ENCODE measurements at regions not wholly inside any gene's neighbourhood (a gene's known extent, or its start where the extent isn't known, plus 50 kb on each side); places are given as distances from the start of the nearest gene placed in this dataset.
A peak's percentile ranks its signal among the peaks of the same experiment; 100 is the strongest.

DNA sequence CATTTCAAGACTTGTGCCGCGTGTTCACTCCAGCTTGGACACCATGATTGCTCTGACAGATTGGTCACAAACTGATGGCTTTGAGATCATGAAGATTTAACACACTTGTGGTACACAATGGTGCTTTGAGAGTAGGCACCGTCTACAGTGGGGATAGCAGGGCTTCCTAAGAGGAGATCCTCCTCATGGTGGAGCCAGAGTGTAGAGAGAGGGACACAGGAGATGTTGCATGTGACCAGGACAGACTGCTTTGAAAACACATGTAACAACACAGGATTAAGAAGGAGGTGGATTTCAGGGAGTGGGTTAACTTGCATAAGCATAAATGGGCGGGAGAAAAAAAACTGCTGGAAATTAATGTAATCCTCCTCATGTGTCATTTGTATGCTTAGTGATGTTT lies 95.7 kb upstream of the LINC00305 start:
- ATAC-seq (ENCODE audit: low read depth), result no peak
- DNase-seq, result no peak
- H3K36me3 Mint-ChIP-seq, result no peaks in the 10 kb centered on the region
- no peaks in the 10 kb centered on the region for H3K4me1 Mint-ChIP-seq
- H3K27me3 Mint-ChIP-seq, result no peaks in the 10 kb centered on the region
- H3K9me3 Mint-ChIP-seq, result no peaks in the 10 kb centered on the region
- POLR2A ChIA-PET, result no interaction called here
- H3K27ac Mint-ChIP-seq, result no peak overlapping the region
- H3K4me3 Mint-ChIP-seq, result no peak overlapping the region

DNA sequence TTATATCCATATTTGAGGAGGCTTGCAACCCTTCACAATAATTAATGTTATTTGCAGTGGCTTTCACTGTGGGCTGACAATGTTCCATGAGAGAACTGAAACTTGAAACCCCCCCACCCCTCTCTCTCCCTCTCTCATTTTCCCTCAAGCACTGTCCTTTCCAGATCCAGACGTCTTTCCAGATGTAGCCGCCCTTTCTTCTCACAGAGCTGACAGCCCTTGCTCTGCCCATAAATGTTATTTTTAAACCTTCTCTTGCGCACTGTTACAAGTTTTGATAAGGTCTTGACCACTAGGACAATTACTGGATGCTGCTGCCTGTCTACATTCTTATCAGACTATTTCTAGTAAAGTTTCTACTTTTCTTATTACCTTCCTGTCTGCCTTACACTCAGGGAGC lies 91.4 kb upstream of the LINC00305 start:
- H3K4me3 Mint-ChIP-seq, result no peak overlapping the region

DNA sequence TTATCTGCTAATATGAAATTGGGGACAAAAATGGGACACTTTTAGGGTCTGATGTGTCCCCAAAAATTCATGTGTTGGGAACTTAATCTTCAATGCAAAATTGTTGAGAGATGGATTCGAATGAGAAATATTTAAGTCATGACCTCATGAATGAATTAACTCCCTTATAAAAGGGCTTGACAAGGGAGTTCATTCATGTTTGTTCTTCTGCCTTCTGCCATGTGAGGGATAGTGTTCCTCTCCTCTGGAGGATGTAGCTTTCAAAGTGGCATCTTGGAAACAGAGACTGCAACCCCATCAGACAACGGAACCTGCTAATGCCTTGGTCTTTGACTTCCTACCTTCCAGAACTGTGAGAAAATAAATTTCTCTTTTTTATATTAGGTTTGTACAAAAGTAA lies 89.2 kb upstream of the LINC00305 start:
- H3K9me3 Mint-ChIP-seq, result no peaks in the 10 kb centered on the region
- H3K4me1 Mint-ChIP-seq, result no peaks in the 10 kb centered on the region
- no peak overlapping the region for H3K27ac Mint-ChIP-seq
- no peak for ATAC-seq (ENCODE audit: low read depth)
- POLR2A ChIA-PET, result no interaction called here
- no peak overlapping the region for H3K4me3 Mint-ChIP-seq
- H3K36me3 Mint-ChIP-seq, result no peaks in the 10 kb centered on the region
- H3K27me3 Mint-ChIP-seq, result no peaks in the 10 kb centered on the region
- DNase-seq, result no peak

More for the DNA sequence above, 91.4 kb upstream of the LINC00305 start:
- Mint-ChIP-seq H3K9me3 (no peaks in the 10 kb centered on the region), H3K4me1 (no peaks in the 10 kb centered on the region), H3K27me3 (no peaks in the 10 kb centered on the region), H3K27ac (no peak overlapping the region), H3K36me3 (no peaks in the 10 kb centered on the region)
- POLR2A ChIA-PET, result no interaction called here
- DNase-seq (no peak), ATAC-seq (ENCODE audit: low read depth) (no peak)

DNA sequence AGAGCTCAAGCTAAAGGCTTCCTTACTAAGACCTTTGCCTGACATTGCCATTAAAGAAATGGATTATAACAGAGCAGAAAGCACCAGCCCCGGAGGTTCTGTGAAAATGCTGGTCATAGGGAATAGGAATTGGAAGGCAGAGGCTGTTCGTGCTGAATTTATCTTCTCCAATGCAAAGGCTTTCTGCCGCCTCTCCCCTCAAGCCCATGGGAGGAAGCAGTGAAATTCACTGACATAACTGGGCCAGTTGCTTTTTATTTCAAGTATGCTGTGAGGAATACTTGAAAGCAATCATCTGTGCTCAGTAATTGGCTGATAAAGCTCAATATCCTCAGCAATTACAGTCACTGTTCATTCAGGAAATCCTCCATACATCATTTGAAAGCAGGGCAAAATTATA lies 85.4 kb upstream of the LINC00305 start:
- H3K36me3 Mint-ChIP-seq, result no peaks in the 10 kb centered on the region
- ATAC-seq (ENCODE audit: low read depth) (no peak), DNase-seq (no peak)
- H3K27me3 Mint-ChIP-seq, result no peaks in the 10 kb centered on the region
- POLR2A ChIA-PET, result no interaction called here
- H3K9me3 Mint-ChIP-seq, result peaks cover 9% of the 10 kb centered on the region
- no peaks in the 10 kb centered on the region for H3K4me1 Mint-ChIP-seq
- H3K27ac Mint-ChIP-seq, result no peak overlapping the region
- H3K4me3 Mint-ChIP-seq, result no peak overlapping the region

DNA sequence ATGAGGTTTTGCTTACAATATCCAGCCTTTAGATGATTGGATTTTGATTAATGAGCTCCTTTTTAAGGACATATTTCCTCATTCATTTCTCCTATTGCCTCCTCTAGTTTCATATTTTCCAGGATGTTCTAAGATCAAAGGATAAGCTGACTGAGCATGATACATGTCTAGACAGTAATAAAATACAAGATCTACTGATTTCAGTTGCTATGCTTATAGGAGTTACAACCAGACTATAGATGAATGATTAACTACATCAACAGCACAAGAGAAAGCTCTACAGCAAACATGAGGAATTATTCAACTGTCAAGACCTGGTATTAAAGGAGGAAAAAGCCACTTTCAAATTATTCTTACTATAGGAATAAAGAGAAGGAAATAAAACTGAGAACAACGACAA lies 85.0 kb upstream of the LINC00305 start:
- DNase-seq (no peak), ATAC-seq (ENCODE audit: low read depth) (no peak)
- Mint-ChIP-seq H3K9me3 (peaks cover 9% of the 10 kb centered on the region), H3K36me3 (no peaks in the 10 kb centered on the region), H3K4me1 (no peaks in the 10 kb centered on the region), H3K4me3 (no peak overlapping the region), H3K27ac (no peak overlapping the region), H3K27me3 (no peaks in the 10 kb centered on the region)
- POLR2A ChIA-PET, result no interaction called here

DNA sequence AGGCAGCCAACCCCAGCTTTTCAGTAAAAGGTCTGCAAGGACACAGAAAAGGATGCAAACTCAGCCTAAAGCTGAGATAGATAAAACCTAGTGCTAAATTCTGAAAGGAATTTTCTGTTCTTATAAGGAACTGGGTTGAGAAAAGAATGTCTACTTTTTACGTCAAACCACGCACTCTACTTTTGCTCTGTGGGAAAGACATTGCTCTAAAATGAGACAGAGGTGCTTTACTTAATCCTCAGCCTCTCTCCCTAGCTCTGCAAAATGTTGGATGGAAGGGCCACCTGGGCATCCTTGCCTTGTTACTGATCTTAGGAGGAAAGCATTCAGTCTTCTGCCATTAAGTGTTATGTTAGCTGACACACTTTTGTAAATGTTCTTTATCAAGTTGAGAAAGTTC lies 72.1 kb upstream of the LINC00305 start:
- Mint-ChIP-seq H3K27me3 (no peaks in the 10 kb centered on the region), H3K4me3 (no peak overlapping the region), H3K36me3 (no peaks in the 10 kb centered on the region), H3K27ac (no peak overlapping the region), H3K9me3 (no peaks in the 10 kb centered on the region), H3K4me1 (no peaks in the 10 kb centered on the region)
- DNase-seq (no peak), ATAC-seq (ENCODE audit: low read depth) (no peak)
- POLR2A ChIA-PET, result no interaction called here

DNA sequence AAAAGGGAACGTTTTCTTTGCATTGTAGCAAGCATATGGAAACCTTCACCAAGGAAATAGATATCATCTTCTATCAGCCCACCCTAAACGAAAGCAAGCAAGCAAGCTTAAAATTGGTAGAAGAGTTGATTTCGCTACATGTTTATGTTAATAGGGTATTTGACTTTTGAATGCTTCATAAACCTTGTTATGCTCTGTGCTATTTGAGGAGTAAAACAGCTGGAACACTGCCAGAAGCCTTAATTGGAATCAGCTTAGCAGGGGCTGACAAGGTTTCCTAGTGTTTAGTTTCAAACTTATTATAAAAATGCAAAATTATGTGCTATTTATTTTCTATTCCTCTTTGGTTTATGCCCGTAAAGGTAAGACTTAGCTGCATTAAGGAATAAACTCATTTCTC lies 70.6 kb upstream of the LINC00305 start:
- no peak for DNase-seq
- POLR2A ChIA-PET, result no interaction called here

DNA sequence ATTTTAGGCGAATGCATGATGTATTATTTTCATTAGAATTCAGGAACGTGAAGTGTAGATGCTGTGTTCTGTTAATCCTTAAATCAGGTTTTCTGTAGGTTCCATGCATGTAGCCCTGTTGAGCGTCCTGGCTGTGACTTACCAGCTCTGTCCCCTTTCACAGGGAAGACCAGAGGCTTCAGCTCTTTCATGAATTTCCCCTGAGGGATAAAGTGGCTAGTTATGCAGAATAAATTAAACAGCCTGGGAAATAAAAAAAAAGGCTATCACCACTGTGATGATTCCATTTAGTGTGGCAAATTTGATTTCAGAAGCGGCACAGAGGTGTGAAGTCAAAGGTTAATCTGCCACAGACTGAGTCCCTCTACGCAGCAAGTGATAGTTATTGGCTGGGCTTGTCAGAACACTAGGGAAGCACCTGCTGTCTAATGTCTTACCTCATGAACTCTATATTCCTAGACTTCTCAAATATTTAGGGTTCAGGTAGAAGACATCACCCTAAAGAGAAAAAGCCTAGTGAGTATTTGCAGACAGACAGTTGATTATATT lies 61.6 kb upstream of the LINC00305 start:
- H3K36me3 Mint-ChIP-seq, result no peaks in the 10 kb centered on the region
- no peaks in the 10 kb centered on the region for H3K9me3 Mint-ChIP-seq
- H3K4me3 Mint-ChIP-seq, result no peak overlapping the region
- no peaks in the 10 kb centered on the region for H3K27me3 Mint-ChIP-seq
- DNase-seq (no peak), ATAC-seq (ENCODE audit: low read depth) (no peak)
- POLR2A ChIA-PET, result no interaction called here
- no peak overlapping the region for H3K27ac Mint-ChIP-seq
- H3K4me1 Mint-ChIP-seq, result peaks cover 5% of the 10 kb centered on the region

More for the DNA sequence above, 70.6 kb upstream of the LINC00305 start:
- no peaks in the 10 kb centered on the region for H3K27me3 Mint-ChIP-seq
- no peaks in the 10 kb centered on the region for H3K36me3 Mint-ChIP-seq
- ATAC-seq (ENCODE audit: low read depth), result no peak
- H3K27ac Mint-ChIP-seq, result no peak overlapping the region
- no peaks in the 10 kb centered on the region for H3K4me1 Mint-ChIP-seq
- no peak overlapping the region for H3K4me3 Mint-ChIP-seq
- no peaks in the 10 kb centered on the region for H3K9me3 Mint-ChIP-seq

DNA sequence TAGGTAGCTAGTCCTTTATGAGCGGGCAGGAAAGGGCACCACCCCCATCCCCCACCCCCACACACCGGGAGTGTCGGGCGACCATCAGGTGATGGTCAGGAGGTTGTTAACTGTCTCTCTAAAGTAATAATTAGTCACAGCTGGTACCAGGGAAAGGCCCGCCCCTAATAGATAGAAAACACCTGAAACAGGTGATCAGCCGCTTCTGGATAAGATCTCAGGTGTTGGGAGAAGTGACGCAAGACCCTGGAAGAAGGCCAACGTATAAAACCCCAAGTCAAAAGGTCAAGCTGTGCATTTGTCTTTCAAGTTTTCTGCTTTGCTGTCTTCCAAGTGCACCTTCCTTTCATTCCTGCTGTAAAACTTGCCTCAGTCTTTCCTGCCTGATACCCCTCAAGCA lies 59.6 kb upstream of the LINC00305 start:
- DNase-seq, result no peak
- Mint-ChIP-seq H3K9me3 (no peaks in the 10 kb centered on the region), H3K36me3 (no peaks in the 10 kb centered on the region), H3K27me3 (peaks cover 2% of the 10 kb centered on the region), H3K27ac (no peak overlapping the region), H3K4me1 (peaks cover 5% of the 10 kb centered on the region), H3K4me3 (no peak overlapping the region)
- no peak for ATAC-seq (ENCODE audit: low read depth)
- POLR2A ChIA-PET, result no interaction called here

DNA sequence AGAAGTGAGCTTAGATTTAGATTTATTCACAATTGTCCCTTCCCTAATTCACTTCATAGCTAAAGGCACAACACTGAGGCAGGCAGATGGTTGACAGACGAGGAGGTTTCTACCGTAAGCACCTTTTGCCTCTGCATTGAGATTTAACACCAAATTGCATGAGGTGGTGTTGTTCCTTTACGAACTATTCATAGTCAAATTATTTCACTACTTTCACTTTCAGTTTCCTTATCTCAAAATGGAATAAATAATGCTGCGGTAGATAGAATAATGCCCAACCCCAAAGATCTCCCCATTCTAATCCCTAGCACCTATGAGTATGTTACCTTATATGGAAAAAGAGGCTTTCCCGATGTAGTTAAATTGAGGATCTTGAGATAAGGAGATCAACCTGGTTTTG lies 58.9 kb upstream of the LINC00305 start:
- Mint-ChIP-seq H3K9me3 (no peaks in the 10 kb centered on the region), H3K27ac (peak overlapping the region; percentile 14), H3K4me1 (peaks cover 5% of the 10 kb centered on the region), H3K36me3 (no peaks in the 10 kb centered on the region), H3K27me3 (peaks cover 2% of the 10 kb centered on the region), H3K4me3 (peak overlapping the region; percentile 29)
- POLR2A ChIA-PET, result no interaction called here
- DNase-seq, result no peak
- no peak for ATAC-seq (ENCODE audit: low read depth)

DNA sequence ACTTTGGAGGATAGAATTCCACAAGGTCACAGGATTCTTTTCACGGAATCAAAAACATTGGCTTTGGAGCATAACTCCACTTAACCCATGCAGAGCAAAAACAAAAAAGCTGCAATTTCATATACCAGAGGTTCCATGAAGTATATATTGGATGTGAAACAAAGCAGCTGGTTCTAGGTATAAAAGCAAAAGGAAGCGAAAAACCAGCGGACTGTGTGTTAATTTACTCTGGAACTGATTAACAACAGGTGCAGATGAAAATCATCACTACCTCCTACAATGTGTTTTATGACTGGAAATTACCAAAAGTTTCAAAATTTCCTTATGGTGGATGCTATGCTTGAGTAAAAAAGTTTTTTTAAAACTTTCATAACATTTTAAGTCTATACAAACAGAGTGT lies 54.4 kb upstream of the LINC00305 start:
- POLR2A ChIA-PET, result no interaction called here
- DNase-seq (no peak), ATAC-seq (ENCODE audit: low read depth) (no peak)
- Mint-ChIP-seq H3K27me3 (peaks cover 2% of the 10 kb centered on the region), H3K4me3 (no peak overlapping the region), H3K27ac (no peak overlapping the region), H3K4me1 (peaks cover 5% of the 10 kb centered on the region), H3K36me3 (no peaks in the 10 kb centered on the region), H3K9me3 (no peaks in the 10 kb centered on the region)

DNA sequence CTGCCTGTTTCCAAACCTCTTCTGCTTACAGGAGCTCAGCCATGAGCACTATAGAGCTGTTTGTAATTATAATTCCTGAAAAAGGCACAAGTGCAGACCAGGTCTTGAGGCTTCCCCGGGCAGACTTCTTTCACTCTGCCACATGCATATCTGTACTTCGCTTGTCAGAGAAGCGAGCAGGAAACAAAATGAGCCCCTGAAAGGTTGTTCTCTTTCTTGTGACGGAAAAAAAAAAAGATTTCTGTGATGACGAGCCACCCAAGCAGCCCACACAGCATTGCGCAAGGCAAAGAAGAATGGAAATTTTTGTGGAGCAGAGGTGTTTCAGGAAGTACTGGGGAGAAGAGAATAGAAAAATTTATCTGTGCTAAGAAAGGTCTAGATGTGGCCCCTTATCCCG lies 54.0 kb upstream of the LINC00305 start:
- H3K27ac Mint-ChIP-seq, result no peak overlapping the region
- no peak overlapping the region for H3K4me3 Mint-ChIP-seq
- no peaks in the 10 kb centered on the region for H3K9me3 Mint-ChIP-seq
- peaks cover 2% of the 10 kb centered on the region for H3K27me3 Mint-ChIP-seq
- POLR2A ChIA-PET, result no interaction called here
- no peak for DNase-seq
- no peaks in the 10 kb centered on the region for H3K36me3 Mint-ChIP-seq
- ATAC-seq (ENCODE audit: low read depth), result no peak
- peaks cover 3% of the 10 kb centered on the region for H3K4me1 Mint-ChIP-seq

DNA sequence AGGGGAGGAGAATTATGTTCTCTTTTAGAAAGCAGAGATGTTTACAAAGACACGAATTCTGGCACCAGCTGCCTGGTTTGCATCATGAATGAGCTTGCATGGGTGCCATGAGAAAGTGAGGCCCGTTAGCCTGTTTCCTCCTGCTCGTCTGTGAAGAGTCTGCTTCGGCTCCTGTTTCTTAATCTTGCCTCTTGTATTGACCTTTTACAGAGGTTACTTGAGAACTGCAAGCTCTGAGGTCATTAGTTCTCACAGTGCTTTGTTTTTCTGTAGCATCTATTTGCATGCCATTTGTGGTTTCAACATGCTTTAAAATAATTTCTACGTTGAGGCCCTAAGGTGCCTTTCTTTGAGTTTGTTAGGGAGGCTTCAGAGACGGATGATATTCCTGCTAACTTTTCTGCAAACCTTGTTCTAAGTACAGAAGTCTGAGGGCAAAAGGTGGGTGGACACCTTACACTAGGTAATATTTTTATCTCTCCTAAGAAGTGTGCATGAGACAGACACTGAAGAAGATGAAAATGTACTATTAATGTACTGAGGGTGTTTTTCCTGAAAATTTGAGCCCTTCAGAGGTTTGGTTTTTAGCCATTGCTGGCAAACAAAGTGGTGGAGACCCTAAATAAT lies 53.4 kb upstream of the LINC00305 start:
- Mint-ChIP-seq H3K27me3 (peaks cover 2% of the 10 kb centered on the region), H3K27ac (no peak overlapping the region), H3K4me1 (no peaks in the 10 kb centered on the region), H3K4me3 (no peak overlapping the region), H3K36me3 (no peaks in the 10 kb centered on the region), H3K9me3 (no peaks in the 10 kb centered on the region)
- POLR2A ChIA-PET, result no interaction called here
- DNase-seq (no peak), ATAC-seq (ENCODE audit: low read depth) (no peak)

DNA sequence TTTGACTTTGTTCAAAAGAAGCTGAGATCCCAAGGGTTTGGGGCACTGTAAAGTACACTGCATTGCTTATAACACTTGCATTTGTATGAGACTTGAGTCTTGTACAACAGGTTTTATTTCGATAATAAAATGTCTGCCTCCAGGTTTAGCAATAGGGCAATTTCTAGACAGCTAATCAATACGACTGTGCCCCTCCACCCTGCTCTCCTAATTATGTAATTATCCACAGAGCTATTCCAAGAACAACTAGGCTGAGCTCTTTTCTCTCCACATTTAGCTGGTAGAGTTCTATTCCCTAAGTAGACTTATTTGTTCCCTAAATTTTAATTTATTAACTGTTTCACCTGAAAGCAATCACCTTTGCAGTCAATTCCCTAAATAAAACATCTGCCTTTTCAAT lies 52.9 kb upstream of the LINC00305 start:
- Mint-ChIP-seq H3K4me3 (no peak overlapping the region), H3K36me3 (no peaks in the 10 kb centered on the region), H3K27ac (no peak overlapping the region), H3K4me1 (no peaks in the 10 kb centered on the region), H3K9me3 (no peaks in the 10 kb centered on the region), H3K27me3 (peaks cover 2% of the 10 kb centered on the region)
- DNase-seq, result no peak
- ATAC-seq (ENCODE audit: low read depth), result no peak
- POLR2A ChIA-PET, result no interaction called here

DNA sequence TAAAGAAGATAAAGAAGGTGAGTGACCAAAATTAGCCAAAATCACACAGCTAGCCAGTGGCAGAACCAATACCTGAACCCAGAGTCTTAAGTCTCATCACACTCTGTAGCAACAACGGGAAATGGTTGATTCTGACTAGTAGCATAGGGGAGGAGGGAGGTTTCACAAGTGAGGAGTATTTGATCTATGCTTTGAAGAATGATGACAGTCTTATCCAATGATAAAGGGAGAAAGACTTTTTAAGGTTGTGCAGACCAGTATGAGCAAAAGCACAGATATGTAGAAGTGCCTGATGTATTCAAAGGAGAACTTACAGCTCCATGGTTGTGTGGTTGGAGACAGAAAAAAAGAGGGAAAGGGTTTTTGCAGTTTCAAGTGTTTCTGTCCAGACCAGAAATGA lies 50.7 kb upstream of the LINC00305 start:
- no peak overlapping the region for H3K4me3 Mint-ChIP-seq
- H3K27ac Mint-ChIP-seq, result no peak overlapping the region
- H3K36me3 Mint-ChIP-seq, result no peaks in the 10 kb centered on the region
- ATAC-seq (ENCODE audit: low read depth) (no peak), DNase-seq (no peak)
- H3K9me3 Mint-ChIP-seq, result no peaks in the 10 kb centered on the region
- peaks cover 2% of the 10 kb centered on the region for H3K27me3 Mint-ChIP-seq
- H3K4me1 Mint-ChIP-seq, result no peaks in the 10 kb centered on the region
- POLR2A ChIA-PET, result no interaction called here

Data from activated naive CD8-positive, alpha-beta T cell treated with anti-CD3 and anti-CD28 coated beads, Interleukin-2, amount 10 ng/mL, durations not matched to agents 7 days and 5 days (primary cell).